OCI-LY7 (cell line): ENCODE measurements at regions not wholly inside any gene's neighbourhood (a gene's known extent, or its start where the extent isn't known, plus 50 kb on each side); places are given as distances from the start of the nearest gene placed in this dataset.

ENCODE experiments used
- BruUV-seq: library from RNA; stranded (reverse); fragments of 400-500 nt; replicated peaks from 2 replicates; lab custom pipeline; 2021; lab: Mats Ljungman, UMichigan
- CTCF ChIA-PET: fragments of 300-600 bp; sonication (Branson Sonifier 250); formaldehyde crosslinking; loops from one replicate; lab custom pipeline; 2022; ENCODE audit warnings: antibody characterized with exemption; ENCODE audit not compliant: unreplicated experiment; lab: Charles Lee
- POLR2A ChIA-PET: fragments of 300-600 bp; sonication (Branson Sonifier 250); formaldehyde crosslinking; loops from one replicate; lab custom pipeline; 2022; ENCODE audit warnings: antibody characterized with exemption; lab: Charles Lee
- DNase-seq: peaks from one replicate; pipeline ENCODE4 v3.0.0-alpha.2; 2015; ENCODE audit warnings: low spot score
- H2AFZ ChIP-seq: fragments of 200-600 bp; sonication (generic), shearing (Covaris generic); 2 replicates; pipeline ENCODE4 v1.6.1; 2014; ENCODE audit warnings: mild to moderate bottlenecking, antibody characterized with exemption, low read length, moderate library complexity
- H3K27ac ChIP-seq: fragments of 200-600 bp; sonication (generic); 2 replicates; pipeline ENCODE4 v1.5.1; 2014; ENCODE audit warnings: mixed run types, low read depth, mild to moderate bottlenecking, moderate library complexity, low read length, inconsistent platforms; ENCODE audit not compliant: poor library complexity, severe bottlenecking
- H3K36me3 ChIP-seq: fragments of 200-600 bp; sonication (generic); 2 replicates; pipeline ENCODE4 v1.6.1; 2014; ENCODE audit warnings: mild to moderate bottlenecking, antibody characterized with exemption, low read length, moderate library complexity, mixed read lengths; ENCODE audit not compliant: insufficient read depth
- H3K4me1 ChIP-seq: fragments of 200-600 bp; sonication (generic); 2 replicates; pipeline ENCODE4 v1.5.1; 2014; ENCODE audit warnings: mild to moderate bottlenecking, low read length; ENCODE audit not compliant: insufficient read depth, poor library complexity, severe bottlenecking
- H3K4me2 ChIP-seq: fragments of 200-600 bp; sonication (generic); 2 replicates; pipeline ENCODE4 v1.6.1; 2014; ENCODE audit warnings: mild to moderate bottlenecking, low read length
- H3K4me3 ChIP-seq: fragments of 200-600 bp; sonication (generic); 2 replicates; pipeline ENCODE4 v1.5.1; 2014; ENCODE audit warnings: mild to moderate bottlenecking, low read depth, low read length; ENCODE audit not compliant: poor library complexity, severe bottlenecking
- H3K79me2 ChIP-seq: fragments of 200-600 bp; sonication (generic); 2 replicates; pipeline ENCODE4 v1.6.1; 2016; ENCODE audit warnings: low read depth, mild to moderate bottlenecking, low read length, moderate library complexity, mixed read lengths; ENCODE audit not compliant: insufficient read depth
- H3K9me2 ChIP-seq: fragments of 200-600 bp; sonication (generic); 2 replicates; pipeline ENCODE4 v1.6.1; 2016; ENCODE audit warnings: mild to moderate bottlenecking, low read length, mixed read lengths; ENCODE audit not compliant: insufficient read depth
- H3K9me3 ChIP-seq: fragments of 200-600 bp; sonication (generic); 2 replicates; pipeline ENCODE4 v1.6.1; 2014; ENCODE audit warnings: mild to moderate bottlenecking, mixed run types, low read length, mixed read lengths
- H4K20me1 ChIP-seq: fragments of 200-600 bp; sonication (generic); 2 replicates; pipeline ENCODE4 v1.6.1; 2014; ENCODE audit warnings: mild to moderate bottlenecking, antibody characterized with exemption, low read length, moderate library complexity, mixed read lengths; ENCODE audit not compliant: insufficient read depth
- EZH2phosphoT487 ChIP-seq: fragments of 200-600 bp; sonication (generic); IDR thresholded peaks from 2 replicates; pipeline ENCODE4 v1.6.1; 2018; ENCODE audit warnings: low read depth, borderline replicate concordance, mild to moderate bottlenecking, mixed run types, antibody characterized with exemption, low read length, moderate library complexity, mixed read lengths
- intact Hi-C: fragments of 100-400 bp; cut with micrococcal nuclease; formaldehyde crosslinking; loops from one replicate; pipeline ENCODE4 v1.10.0; 2022; ENCODE audit not compliant: unreplicated experiment
- TF ChIP-seq, protein P1 (sequence below): fragments of 200-600 bp; sonication (generic); conservative IDR thresholded peaks from 2 replicates; pipeline ENCODE4 v1.5.1; 2014; ENCODE audit warnings: mild to moderate bottlenecking, antibody characterized with exemption, low read length, moderate library complexity, mixed read lengths

DNA sequence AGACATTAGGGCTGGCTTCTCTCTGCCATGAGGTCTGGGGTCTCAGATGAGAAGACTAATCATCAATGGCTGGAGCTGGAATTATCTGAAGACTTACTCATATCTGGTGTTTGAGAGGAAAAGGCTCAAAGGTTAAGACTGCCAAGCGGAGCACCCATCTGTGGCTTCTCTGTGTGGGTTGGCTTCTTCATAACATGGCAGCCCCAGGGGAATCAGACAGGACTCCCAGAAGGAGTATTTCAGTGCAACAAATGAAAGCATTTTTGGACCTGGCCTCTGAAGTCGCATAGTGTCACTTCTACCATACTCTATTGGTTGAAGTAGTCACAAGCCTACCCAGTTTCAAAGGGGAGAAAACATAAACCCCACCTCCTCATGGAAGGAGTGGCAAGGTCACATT, 171.8 kb upstream of the KRR1 start:
- H3K79me2 ChIP-seq = no peaks in the 10 kb centered on the region
- CTCF ChIA-PET = no interaction called here
- no peak overlapping the region for H3K4me3 ChIP-seq
- H3K27ac ChIP-seq = no peak overlapping the region
- no peaks in the 10 kb centered on the region for H4K20me1 ChIP-seq
- H3K36me3 ChIP-seq = no peaks in the 10 kb centered on the region
- no peak overlapping the region for H3K4me2 ChIP-seq
- TF ChIP-seq EZH2phosphoT487 = no peak
- TF ChIP-seq, protein P1, sequence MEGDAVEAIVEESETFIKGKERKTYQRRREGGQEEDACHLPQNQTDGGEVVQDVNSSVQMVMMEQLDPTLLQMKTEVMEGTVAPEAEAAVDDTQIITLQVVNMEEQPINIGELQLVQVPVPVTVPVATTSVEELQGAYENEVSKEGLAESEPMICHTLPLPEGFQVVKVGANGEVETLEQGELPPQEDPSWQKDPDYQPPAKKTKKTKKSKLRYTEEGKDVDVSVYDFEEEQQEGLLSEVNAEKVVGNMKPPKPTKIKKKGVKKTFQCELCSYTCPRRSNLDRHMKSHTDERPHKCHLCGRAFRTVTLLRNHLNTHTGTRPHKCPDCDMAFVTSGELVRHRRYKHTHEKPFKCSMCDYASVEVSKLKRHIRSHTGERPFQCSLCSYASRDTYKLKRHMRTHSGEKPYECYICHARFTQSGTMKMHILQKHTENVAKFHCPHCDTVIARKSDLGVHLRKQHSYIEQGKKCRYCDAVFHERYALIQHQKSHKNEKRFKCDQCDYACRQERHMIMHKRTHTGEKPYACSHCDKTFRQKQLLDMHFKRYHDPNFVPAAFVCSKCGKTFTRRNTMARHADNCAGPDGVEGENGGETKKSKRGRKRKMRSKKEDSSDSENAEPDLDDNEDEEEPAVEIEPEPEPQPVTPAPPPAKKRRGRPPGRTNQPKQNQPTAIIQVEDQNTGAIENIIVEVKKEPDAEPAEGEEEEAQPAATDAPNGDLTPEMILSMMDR = no peak
- no peaks in the 10 kb centered on the region for H3K4me1 ChIP-seq
- BruUV-seq = no TSS peak
- intact Hi-C loops = no loop called here
- POLR2A ChIA-PET = no interaction called here
- H3K9me3 ChIP-seq = no peaks in the 10 kb centered on the region
- no peaks in the 10 kb centered on the region for H3K9me2 ChIP-seq
- no peak overlapping the region for H2AFZ ChIP-seq
- no peak for DNase-seq

DNA sequence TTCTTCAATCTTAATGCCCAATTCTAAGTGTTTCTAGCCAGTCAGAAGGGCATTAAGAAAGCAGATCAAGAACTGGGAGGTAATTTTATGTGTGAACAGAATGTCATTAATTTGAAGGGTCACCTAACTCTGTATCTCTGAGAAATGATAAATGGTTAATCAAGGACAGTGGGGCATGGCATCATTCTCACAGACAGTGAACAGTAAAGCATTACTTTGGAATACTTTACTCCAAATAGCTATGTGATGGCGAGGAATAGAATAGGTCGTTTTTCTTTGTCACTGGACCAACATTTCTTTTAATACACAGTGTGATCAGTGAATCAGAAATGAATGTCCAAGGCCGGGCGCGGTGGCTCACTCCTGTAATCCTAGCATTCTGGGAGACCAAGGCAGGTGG, 166.1 kb upstream of the KRR1 start:
- no peak overlapping the region for H3K4me2 ChIP-seq
- POLR2A ChIA-PET = interaction anchor here (0.5 to 0.6 kb wide), 3 partner anchors 10 to 426 kb away, joined by 3 to 6 read pairs (median 3); no protein-coding TSS in a partner anchor
- BruUV-seq = no TSS peak
- H3K79me2 ChIP-seq = no peaks in the 10 kb centered on the region
- TF ChIP-seq, protein P1 = no peak
- no peak for TF ChIP-seq EZH2phosphoT487
- no peaks in the 10 kb centered on the region for H3K9me2 ChIP-seq
- no peaks in the 10 kb centered on the region for H3K36me3 ChIP-seq
- H4K20me1 ChIP-seq = no peaks in the 10 kb centered on the region
- H3K4me1 ChIP-seq = no peaks in the 10 kb centered on the region
- intact Hi-C loops = no loop called here
- CTCF ChIA-PET = no interaction called here
- H2AFZ ChIP-seq = no peak overlapping the region
- H3K27ac ChIP-seq = no peak overlapping the region
- no peak overlapping the region for H3K4me3 ChIP-seq
- H3K9me3 ChIP-seq = no peaks in the 10 kb centered on the region
- no peak for DNase-seq

DNA sequence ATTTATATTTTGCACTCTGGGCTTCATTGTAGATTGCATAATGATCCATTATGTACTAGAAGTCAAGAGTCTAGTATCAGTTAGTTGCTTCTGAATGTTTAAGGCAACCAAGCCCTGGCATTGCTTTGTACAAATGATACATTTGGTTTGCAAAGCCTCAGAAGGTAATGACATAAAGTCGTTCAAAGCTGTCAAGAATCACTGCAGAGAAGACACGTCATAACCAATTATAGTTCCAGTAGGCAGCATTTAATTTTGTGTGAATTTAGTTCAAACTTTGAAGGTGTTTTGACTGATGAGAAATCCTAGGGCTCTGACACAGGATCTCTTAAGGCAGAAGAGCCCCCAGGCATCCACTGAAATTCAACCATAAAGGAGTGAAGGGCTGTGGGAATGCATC, 163.0 kb upstream of the KRR1 start:
- no TSS peak for BruUV-seq
- DNase-seq = no peak
- TF ChIP-seq, protein P1 = no peak
- no peak for TF ChIP-seq EZH2phosphoT487
- Histone ChIP-seq H3K4me1 (no peaks in the 10 kb centered on the region), H3K27ac (no peak overlapping the region), H3K9me3 (no peaks in the 10 kb centered on the region), H3K4me2 (no peak overlapping the region), H3K9me2 (no peaks in the 10 kb centered on the region), H3K4me3 (no peak overlapping the region), H2AFZ (no peak overlapping the region), H4K20me1 (no peaks in the 10 kb centered on the region), H3K36me3 (no peaks in the 10 kb centered on the region), H3K79me2 (no peaks in the 10 kb centered on the region)
- intact Hi-C loops = no loop called here
- POLR2A ChIA-PET = no interaction called here
- CTCF ChIA-PET = no interaction called here
